GM12874 (cell line): ENCODE measurements at regions not wholly inside any gene's neighbourhood (a gene's known extent, or its start where the extent isn't known, plus 50 kb on each side); places are given as distances from the start of the nearest gene placed in this dataset.

Source experiments
- TF ChIP-seq, protein P1 (sequence below): IDR thresholded peaks from 2 replicates; pipeline ENCODE4 v1.5.1; 2011; ENCODE audit warnings: low read depth, mild to moderate bottlenecking, control low read depth, low read length, moderate library complexity; ENCODE audit not compliant: insufficient read depth

DNA sequence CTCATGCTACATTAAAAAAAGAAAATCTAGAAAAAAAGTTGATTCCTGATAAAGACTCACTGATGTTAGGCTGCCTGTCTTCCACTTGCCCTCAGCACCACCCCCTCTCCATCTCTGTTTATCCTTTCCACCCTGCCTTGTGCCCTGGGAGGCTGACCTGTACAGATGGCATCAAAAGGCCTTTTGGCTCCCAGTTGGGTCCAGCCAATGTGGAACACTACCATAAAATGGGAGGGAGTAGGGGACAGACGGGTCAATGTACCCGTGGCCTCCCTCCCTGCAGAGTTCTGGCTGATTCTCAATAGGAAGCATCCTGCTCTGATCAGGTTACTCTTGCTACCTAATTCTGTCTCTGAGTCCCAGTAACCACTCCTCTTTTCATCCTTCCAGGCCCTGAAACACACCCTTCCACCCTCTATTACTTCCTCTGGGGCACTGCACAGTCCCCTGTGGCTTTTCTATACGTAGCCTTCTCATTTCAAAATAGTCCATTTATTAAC, 300.0 kb downstream of the HHIPL2 start:
- TF ChIP-seq, protein P1, sequence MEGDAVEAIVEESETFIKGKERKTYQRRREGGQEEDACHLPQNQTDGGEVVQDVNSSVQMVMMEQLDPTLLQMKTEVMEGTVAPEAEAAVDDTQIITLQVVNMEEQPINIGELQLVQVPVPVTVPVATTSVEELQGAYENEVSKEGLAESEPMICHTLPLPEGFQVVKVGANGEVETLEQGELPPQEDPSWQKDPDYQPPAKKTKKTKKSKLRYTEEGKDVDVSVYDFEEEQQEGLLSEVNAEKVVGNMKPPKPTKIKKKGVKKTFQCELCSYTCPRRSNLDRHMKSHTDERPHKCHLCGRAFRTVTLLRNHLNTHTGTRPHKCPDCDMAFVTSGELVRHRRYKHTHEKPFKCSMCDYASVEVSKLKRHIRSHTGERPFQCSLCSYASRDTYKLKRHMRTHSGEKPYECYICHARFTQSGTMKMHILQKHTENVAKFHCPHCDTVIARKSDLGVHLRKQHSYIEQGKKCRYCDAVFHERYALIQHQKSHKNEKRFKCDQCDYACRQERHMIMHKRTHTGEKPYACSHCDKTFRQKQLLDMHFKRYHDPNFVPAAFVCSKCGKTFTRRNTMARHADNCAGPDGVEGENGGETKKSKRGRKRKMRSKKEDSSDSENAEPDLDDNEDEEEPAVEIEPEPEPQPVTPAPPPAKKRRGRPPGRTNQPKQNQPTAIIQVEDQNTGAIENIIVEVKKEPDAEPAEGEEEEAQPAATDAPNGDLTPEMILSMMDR = no peak

DNA sequence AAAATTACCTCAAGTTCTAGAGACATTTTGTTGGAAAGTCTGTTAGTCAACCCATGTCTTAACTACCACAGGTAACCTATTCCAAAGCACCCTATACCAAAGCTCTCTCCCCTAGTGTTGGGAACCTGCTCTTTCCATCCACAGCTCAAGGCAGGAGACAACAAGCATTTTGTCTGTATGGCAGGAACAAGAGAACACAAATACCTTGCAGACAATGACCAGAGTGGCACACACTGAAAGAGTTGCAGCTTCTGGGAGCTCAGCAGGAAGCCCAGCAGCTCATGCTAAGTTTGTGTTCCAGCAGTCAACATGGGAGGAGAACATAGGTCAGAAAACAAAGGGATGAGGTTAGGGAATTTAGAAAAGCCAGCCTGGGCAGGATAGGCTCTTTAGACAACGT, 300.8 kb downstream of the HHIPL2 start:
- TF ChIP-seq, protein P1 = no peak

DNA sequence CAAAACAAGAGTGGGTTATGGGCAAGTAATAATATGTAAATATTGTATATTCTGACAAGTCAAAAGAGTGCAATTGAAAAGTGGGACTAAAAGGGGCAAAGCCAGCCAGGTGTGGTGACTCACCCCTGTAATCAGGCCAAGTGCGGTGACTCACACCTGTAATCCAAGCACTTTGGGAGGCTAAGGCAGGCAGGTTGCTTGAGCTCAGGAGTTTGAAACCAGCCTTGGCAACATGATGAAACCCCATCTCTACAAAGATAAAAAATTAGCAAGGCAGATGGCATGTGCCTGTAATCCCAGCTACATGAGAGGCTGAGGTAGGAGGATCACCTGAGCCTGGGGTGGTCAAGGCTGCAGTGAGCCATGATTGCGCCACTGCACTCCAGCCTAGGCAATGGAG, 304.0 kb downstream of the HHIPL2 start:
- TF ChIP-seq, protein P1 = no peak

DNA sequence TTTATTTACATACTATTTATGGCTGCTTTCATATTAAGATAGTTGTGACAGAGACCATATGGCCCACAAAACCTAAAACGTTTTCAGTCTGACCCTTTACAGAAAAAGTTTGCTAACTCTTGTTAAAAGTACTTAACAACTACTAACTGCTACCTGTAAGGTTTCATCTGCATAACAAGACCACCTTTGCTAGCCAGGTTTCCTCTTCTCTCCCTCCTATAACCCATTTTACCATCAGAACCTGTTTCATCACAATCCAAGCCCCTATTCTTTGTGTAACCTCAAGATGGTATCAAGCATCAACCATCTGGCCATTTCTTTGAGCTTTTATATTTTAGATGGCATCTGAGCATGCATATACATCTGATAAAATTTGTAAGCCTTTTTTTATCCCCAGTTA, 305.4 kb downstream of the HHIPL2 start:
- TF ChIP-seq, protein P1 = no peak

DNA sequence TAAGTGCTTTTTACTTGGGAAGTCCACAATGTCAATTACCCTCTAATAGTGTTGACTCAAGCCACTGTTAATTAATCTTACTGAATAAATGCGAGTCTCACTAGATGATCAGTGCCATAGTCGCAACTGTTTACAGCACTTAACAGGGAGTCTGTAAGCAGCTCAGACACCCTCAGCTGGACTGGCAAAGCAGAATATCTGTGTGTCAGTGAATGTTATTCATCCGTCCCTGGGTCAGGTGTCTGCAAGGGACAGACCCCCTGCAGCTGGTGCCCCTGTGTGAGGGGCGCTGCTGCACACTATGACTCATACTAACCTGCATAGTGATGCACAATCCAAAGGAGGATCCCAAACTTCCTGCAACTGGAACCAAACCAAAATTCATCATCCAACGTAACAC, 306.5 kb downstream of the HHIPL2 start:
- TF ChIP-seq, protein P1 = no peak

DNA sequence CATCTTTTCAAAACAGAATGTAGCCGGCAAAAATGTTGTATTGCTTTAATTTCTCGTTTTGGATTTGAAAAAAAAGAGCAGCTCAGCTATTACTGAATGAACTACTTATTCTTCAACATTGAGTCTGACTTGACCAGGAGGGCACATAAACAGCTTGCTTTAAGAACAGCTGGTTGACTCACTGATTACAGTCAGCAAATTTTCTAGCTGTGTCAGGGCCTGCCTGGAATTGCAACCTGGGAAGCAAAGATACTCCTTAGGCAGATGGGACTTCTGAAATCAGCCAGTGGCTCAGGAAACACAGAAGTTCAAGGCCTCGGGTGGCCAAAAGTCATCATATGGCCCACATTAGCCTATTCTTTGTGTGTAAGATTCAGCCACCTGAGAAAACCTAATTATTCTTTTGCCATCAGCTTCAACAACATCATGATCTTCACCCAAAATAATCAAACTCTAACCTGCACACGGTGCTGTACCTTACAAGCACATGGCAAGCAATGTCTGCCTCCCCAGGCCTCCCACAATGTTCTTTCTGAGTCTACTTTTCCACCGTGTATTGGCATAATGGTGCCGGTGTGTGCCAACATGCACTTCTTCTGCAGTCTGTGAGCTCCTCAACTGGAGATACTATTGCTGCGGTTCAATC, 307.2 kb downstream of the HHIPL2 start:
- TF ChIP-seq, protein P1 = no peak

DNA sequence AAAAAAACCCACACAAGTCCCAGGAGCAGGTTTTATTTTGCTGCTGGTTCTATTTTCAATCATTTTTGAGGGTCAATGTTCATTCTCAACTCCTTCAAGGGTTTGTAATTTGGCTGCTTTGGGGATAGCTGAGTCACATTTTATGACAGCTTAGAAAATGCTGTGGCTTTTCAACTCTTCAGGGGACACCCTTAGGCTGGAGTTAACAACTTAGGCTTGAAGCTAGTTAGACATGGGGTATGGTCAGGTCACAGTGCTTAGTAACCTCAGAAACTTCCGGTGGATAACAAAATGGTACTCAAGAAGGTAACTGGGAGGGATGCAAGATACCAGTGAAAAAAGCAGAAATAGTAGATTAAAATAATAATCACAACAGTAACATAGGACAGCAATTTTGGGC, 308.8 kb downstream of the HHIPL2 start:
- TF ChIP-seq, protein P1 = no peak

DNA sequence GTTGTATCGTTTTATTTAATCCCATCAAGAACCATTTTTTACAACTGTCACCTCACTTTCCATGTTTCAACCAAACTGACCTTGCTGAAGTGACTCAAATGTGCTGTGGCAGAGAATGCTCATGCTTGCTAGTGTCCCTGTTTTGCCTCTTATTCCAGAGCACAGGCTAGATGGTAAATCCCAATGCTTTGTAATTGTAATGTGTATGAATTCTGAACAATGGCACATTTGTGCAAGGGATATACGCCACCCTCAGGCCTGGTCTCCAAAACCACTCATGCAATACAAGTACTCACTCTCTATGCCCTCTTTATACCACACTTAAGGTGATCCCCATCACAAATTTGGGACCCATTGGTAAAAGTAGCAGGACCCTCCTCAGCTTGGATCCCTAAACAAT, 313.6 kb downstream of the HHIPL2 start:
- TF ChIP-seq, protein P1 = no peak
